ENCODE measurements at regions not wholly inside any gene's neighbourhood (a gene's known extent, or its start where the extent isn't known, plus 50 kb on each side); places are given as distances from the start of the nearest gene placed in this dataset.
"Not testable (repeated sequence)": the region's sequence is repeated elsewhere in the genome, so short reads cannot be mapped to it uniquely, and the experiment has no call there.

- Histone ChIP-seq H3K27me3 (no peaks in the 10 kb centered on the region), H3K4me1 (no peaks in the 10 kb centered on the region), H3K27ac (no peak overlapping the region), H3K4me3 (no peak overlapping the region), H3K36me3 (no peaks in the 10 kb centered on the region), H3K9me3 (no peaks in the 10 kb centered on the region)
- WGBS (ENCODE audit: insufficient coverage, low coverage, low lambda C conversion rate, missing lambda C conversion rate): 82% methylated on average over 5 of the region's 7 CpGs
- DNase-seq (no peak), ATAC-seq (no peak)
- intact Hi-C loops (cut with DNase I): no loop called here
- no peak for TF ChIP-seq POLR2A (IDR thresholded peaks at IDR 0.05)
- TF ChIP-seq CTCF (IDR thresholded peaks at IDR 0.05): no peak
Observed at GRCh38 chrX:1876041-1876440, 261.2 kb downstream of the ASMT start.

GRCh38 chrX:1877780-1878179, 262.9 kb downstream of the ASMT start:
- Histone ChIP-seq H3K4me1 (no peaks in the 10 kb centered on the region), H3K27ac (no peak overlapping the region), H3K27me3 (no peaks in the 10 kb centered on the region), H3K9me3 (no peaks in the 10 kb centered on the region), H3K4me3 (no peak overlapping the region), H3K36me3 (no peaks in the 10 kb centered on the region)
- no peak for DNase-seq
- TF ChIP-seq CTCF (IDR thresholded peaks at IDR 0.05) (no peak), POLR2A (IDR thresholded peaks at IDR 0.05) (no peak)
- 47% methylated on average over 7 of the region's 7 CpGs for WGBS (ENCODE audit: insufficient coverage, low coverage, low lambda C conversion rate, missing lambda C conversion rate)
- intact Hi-C loops (cut with DNase I): no loop called here
- ATAC-seq: no peak

GRCh38 chrX:1880884-1881817, 266.3 kb downstream of the ASMT start:
- H3K27me3 ChIP-seq; DNase-seq; H3K4me1 ChIP-seq; ATAC-seq; H3K36me3 ChIP-seq; H3K27ac ChIP-seq; H3K9me3 ChIP-seq; intact Hi-C loops (cut with DNase I); H3K4me3 ChIP-seq: not testable (repeated sequence)
- 78% methylated on average over 6 of the region's 10 CpGs for WGBS (ENCODE audit: insufficient coverage, low coverage, low lambda C conversion rate, missing lambda C conversion rate)

GRCh38 chrX:1883772-1884171, 268.9 kb downstream of the ASMT start:
- H3K27ac ChIP-seq: no peak overlapping the region
- intact Hi-C loops (cut with DNase I): no loop called here
- WGBS (ENCODE audit: insufficient coverage, low coverage, low lambda C conversion rate, missing lambda C conversion rate): 37% methylated on average over 5 of the region's 8 CpGs
- H3K36me3 ChIP-seq: no peaks in the 10 kb centered on the region
- H3K4me1 ChIP-seq: no peaks in the 10 kb centered on the region
- TF ChIP-seq POLR2A (IDR thresholded peaks at IDR 0.05): no peak
- TF ChIP-seq CTCF (IDR thresholded peaks at IDR 0.05): no peak
- no peak for DNase-seq
- H3K4me3 ChIP-seq: no peak overlapping the region
- no peaks in the 10 kb centered on the region for H3K9me3 ChIP-seq
- H3K27me3 ChIP-seq: no peaks in the 10 kb centered on the region
- no peak for ATAC-seq

GRCh38 chrX:1884446-1884845, 269.6 kb downstream of the ASMT start:
- no peaks in the 10 kb centered on the region for H3K27me3 ChIP-seq
- no peaks in the 10 kb centered on the region for H3K9me3 ChIP-seq
- no peaks in the 10 kb centered on the region for H3K36me3 ChIP-seq
- no peak for TF ChIP-seq POLR2A (IDR thresholded peaks at IDR 0.05)
- TF ChIP-seq CTCF (IDR thresholded peaks at IDR 0.05): no peak
- intact Hi-C loops (cut with DNase I): no loop called here
- H3K27ac ChIP-seq: no peak overlapping the region
- DNase-seq (no peak), ATAC-seq (no peak)
- H3K4me1 ChIP-seq: no peaks in the 10 kb centered on the region
- H3K4me3 ChIP-seq: no peak overlapping the region
- WGBS (ENCODE audit: insufficient coverage, low coverage, low lambda C conversion rate, missing lambda C conversion rate): 71% methylated on average over 1 of the region's 1 CpG
